ENCODE measurements at regions not wholly inside any gene's neighbourhood (a gene's known extent, or its start where the extent isn't known, plus 50 kb on each side); places are given as distances from the start of the nearest gene placed in this dataset.

- H3K27ac ChIP-seq (ENCODE audit: low read depth, low read length, poor library complexity, severe bottlenecking): no peak overlapping the region
- no peaks in the 10 kb centered on the region for H3K36me3 ChIP-seq (ENCODE audit: insufficient read depth, low read length)
- TF ChIP-seq, protein P1, sequence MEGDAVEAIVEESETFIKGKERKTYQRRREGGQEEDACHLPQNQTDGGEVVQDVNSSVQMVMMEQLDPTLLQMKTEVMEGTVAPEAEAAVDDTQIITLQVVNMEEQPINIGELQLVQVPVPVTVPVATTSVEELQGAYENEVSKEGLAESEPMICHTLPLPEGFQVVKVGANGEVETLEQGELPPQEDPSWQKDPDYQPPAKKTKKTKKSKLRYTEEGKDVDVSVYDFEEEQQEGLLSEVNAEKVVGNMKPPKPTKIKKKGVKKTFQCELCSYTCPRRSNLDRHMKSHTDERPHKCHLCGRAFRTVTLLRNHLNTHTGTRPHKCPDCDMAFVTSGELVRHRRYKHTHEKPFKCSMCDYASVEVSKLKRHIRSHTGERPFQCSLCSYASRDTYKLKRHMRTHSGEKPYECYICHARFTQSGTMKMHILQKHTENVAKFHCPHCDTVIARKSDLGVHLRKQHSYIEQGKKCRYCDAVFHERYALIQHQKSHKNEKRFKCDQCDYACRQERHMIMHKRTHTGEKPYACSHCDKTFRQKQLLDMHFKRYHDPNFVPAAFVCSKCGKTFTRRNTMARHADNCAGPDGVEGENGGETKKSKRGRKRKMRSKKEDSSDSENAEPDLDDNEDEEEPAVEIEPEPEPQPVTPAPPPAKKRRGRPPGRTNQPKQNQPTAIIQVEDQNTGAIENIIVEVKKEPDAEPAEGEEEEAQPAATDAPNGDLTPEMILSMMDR (conservative IDR thresholded peaks at IDR 0.05; ENCODE audit: low read length): no peak
- TF ChIP-seq EZH2phosphoT487 (IDR thresholded peaks at IDR 0.05; ENCODE audit: borderline replicate concordance, low read depth, low read length): no peak
- ChIA-PET POLR2A (interaction anchor here (0.7 kb wide), 1 partner anchor 9 kb away, joined by 3 read pairs; no protein-coding TSS in a partner anchor), CTCF (ENCODE audit: unreplicated experiment) (no interaction called here)
- intact Hi-C loops (cut with micrococcal nuclease; ENCODE audit: unreplicated experiment): no loop called here
- H3K4me2 ChIP-seq (ENCODE audit: low read length): no peak overlapping the region
- no peak for DNase-seq (ENCODE audit: low spot score)
- no peaks in the 10 kb centered on the region for H3K79me2 ChIP-seq (ENCODE audit: insufficient read depth, low read depth, low read length)
- no peak overlapping the region for H3K4me3 ChIP-seq (ENCODE audit: low read depth, low read length, poor library complexity, severe bottlenecking)
- H2AFZ ChIP-seq (ENCODE audit: low read length): no peak overlapping the region
- H3K9me2 ChIP-seq (ENCODE audit: insufficient read depth, low read length): no peaks in the 10 kb centered on the region
- no peaks in the 10 kb centered on the region for H3K9me3 ChIP-seq (ENCODE audit: low read length)
- BruUV-seq (replicated peaks): no TSS peak
- H3K4me1 ChIP-seq (ENCODE audit: insufficient read depth, low read length, poor library complexity, severe bottlenecking): no peaks in the 10 kb centered on the region
- H4K20me1 ChIP-seq (ENCODE audit: insufficient read depth, low read length): no peaks in the 10 kb centered on the region
Measured at GRCh38 chr10:107443326-107443725, 278.8 kb upstream of the SORCS1 start.

- Histone ChIP-seq H3K27ac (ENCODE audit: low read depth, low read length, poor library complexity, severe bottlenecking) (no peak overlapping the region), H3K4me2 (ENCODE audit: low read length) (no peak overlapping the region), H3K79me2 (ENCODE audit: insufficient read depth, low read depth, low read length) (no peaks in the 10 kb centered on the region), H3K9me2 (ENCODE audit: insufficient read depth, low read length) (no peaks in the 10 kb centered on the region), H2AFZ (ENCODE audit: low read length) (no peak overlapping the region), H3K36me3 (ENCODE audit: insufficient read depth, low read length) (no peaks in the 10 kb centered on the region), H3K4me3 (ENCODE audit: low read depth, low read length, poor library complexity, severe bottlenecking) (no peak overlapping the region), H3K9me3 (ENCODE audit: low read length) (no peaks in the 10 kb centered on the region), H3K4me1 (ENCODE audit: insufficient read depth, low read length, poor library complexity, severe bottlenecking) (no peaks in the 10 kb centered on the region), H4K20me1 (ENCODE audit: insufficient read depth, low read length) (no peaks in the 10 kb centered on the region)
- ChIA-PET CTCF (ENCODE audit: unreplicated experiment) (no interaction called here), POLR2A (interaction anchor here (0.5 kb wide), 1 partner anchor 577 kb away, joined by 3 read pairs; no protein-coding TSS in a partner anchor)
- no peak for TF ChIP-seq EZH2phosphoT487 (IDR thresholded peaks at IDR 0.05; ENCODE audit: borderline replicate concordance, low read depth, low read length)
- TF ChIP-seq, protein P1 (conservative IDR thresholded peaks at IDR 0.05; ENCODE audit: low read length): no peak
- DNase-seq (ENCODE audit: low spot score): no peak
- no TSS peak for BruUV-seq (replicated peaks)
- intact Hi-C loops (cut with micrococcal nuclease; ENCODE audit: unreplicated experiment): no loop called here
Measured at GRCh38 chr10:107442035-107442505, 277.6 kb upstream of the SORCS1 start.

- Histone ChIP-seq H3K4me1 (ENCODE audit: insufficient read depth, low read length, poor library complexity, severe bottlenecking) (no peaks in the 10 kb centered on the region), H3K36me3 (ENCODE audit: insufficient read depth, low read length) (no peaks in the 10 kb centered on the region), H3K4me2 (ENCODE audit: low read length) (no peak overlapping the region), H3K79me2 (ENCODE audit: insufficient read depth, low read depth, low read length) (no peaks in the 10 kb centered on the region), H3K27ac (ENCODE audit: low read depth, low read length, poor library complexity, severe bottlenecking) (no peak overlapping the region), H2AFZ (ENCODE audit: low read length) (no peak overlapping the region), H3K9me2 (ENCODE audit: insufficient read depth, low read length) (no peaks in the 10 kb centered on the region), H3K9me3 (ENCODE audit: low read length) (no peaks in the 10 kb centered on the region), H4K20me1 (ENCODE audit: insufficient read depth, low read length) (no peaks in the 10 kb centered on the region), H3K4me3 (ENCODE audit: low read depth, low read length, poor library complexity, severe bottlenecking) (no peak overlapping the region)
- DNase-seq (ENCODE audit: low spot score): no peak
- intact Hi-C loops (cut with micrococcal nuclease; ENCODE audit: unreplicated experiment): no loop called here
- TF ChIP-seq, protein P1 (conservative IDR thresholded peaks at IDR 0.05; ENCODE audit: low read length): no peak
- no peak for TF ChIP-seq EZH2phosphoT487 (IDR thresholded peaks at IDR 0.05; ENCODE audit: borderline replicate concordance, low read depth, low read length)
- BruUV-seq (replicated peaks): no TSS peak
- CTCF ChIA-PET (ENCODE audit: unreplicated experiment): no interaction called here
- POLR2A ChIA-PET: no interaction called here
Measured at GRCh38 chr10:107440741-107441140, 276.2 kb upstream of the SORCS1 start.

Measured in OCI-LY7 (cell line).